ENCODE measurements at regions not wholly inside any gene's neighbourhood (a gene's known extent, or its start where the extent isn't known, plus 50 kb on each side); places are given as distances from the start of the nearest gene placed in this dataset.
"Not testable (repeated sequence)": the region's sequence is repeated elsewhere in the genome, so short reads cannot be mapped to it uniquely, and the experiment has no call there.

DNA sequence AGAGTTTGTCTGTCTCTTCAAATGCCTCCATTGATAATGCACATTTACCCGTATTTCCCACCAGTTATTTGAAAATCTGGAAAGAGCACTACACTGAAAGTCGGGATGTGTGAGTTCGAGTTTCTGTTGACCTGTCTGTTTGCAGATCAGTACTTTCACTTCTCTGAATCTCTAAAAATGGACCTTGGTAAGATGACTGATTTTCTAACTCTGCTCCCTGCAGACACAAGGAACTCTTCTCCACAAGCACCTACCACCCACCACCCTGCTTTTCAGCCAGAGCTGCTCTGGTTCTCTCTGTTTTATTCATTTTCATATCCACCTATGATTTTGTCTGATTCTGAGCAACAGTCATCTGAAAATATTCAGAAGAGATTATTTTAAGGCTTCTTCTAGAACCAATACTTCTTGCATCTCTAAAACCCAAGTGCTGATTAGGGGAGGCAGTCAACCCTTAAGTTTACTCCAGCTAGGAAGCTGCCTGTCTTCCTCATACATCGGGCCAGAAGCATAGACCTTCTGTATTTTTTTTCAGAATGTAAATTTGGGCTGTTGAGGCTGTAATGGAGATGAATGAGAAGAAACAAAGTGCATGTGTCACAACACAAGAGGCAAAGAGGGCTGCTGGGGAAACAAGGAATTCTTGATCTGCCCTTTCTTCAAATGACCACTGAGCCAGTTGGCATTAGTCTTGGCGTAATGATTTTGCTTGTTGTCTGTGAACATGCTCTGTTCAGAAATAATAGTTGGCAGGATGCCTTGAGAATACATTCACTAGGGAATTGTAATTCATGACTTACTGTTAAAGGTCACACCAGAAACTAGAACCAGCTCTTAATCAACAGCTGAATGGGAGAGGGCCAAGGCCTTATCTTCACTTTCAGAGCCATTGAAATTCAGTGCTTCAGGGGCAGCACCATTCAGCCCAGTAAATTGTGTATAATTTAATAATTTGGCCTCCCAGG is 85.4 kb upstream of the MYLIP start:
- peak; percentile 19 for DNase-seq (ENCODE audit: low read depth)
- TF ChIP-seq, protein P1, sequence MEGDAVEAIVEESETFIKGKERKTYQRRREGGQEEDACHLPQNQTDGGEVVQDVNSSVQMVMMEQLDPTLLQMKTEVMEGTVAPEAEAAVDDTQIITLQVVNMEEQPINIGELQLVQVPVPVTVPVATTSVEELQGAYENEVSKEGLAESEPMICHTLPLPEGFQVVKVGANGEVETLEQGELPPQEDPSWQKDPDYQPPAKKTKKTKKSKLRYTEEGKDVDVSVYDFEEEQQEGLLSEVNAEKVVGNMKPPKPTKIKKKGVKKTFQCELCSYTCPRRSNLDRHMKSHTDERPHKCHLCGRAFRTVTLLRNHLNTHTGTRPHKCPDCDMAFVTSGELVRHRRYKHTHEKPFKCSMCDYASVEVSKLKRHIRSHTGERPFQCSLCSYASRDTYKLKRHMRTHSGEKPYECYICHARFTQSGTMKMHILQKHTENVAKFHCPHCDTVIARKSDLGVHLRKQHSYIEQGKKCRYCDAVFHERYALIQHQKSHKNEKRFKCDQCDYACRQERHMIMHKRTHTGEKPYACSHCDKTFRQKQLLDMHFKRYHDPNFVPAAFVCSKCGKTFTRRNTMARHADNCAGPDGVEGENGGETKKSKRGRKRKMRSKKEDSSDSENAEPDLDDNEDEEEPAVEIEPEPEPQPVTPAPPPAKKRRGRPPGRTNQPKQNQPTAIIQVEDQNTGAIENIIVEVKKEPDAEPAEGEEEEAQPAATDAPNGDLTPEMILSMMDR (conservative IDR thresholded peaks at IDR 0.05; ENCODE audit: control insufficient read depth, insufficient read depth, low read depth, low read length): no peak
- H3K4me3 ChIP-seq (ENCODE audit: control insufficient read depth, low read depth, low read length): no peak overlapping the region

DNA sequence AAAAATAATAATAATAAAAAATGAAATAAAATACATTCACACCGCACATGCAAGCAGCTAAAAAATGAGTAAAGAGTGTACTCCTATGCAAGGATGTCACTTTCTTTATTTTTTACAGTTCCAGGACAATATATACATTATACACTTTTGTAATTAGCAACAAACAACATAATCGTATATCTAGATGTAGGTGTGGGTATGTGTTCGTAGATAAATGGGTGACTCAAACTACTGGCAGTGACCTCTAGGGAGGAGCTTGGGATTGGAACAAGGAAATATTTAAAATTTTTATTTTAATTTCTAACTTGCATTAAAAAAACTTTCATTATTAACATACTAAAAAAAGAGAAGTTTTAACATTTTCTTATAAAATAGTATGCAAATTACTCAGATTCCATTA is 86.1 kb upstream of the MYLIP start:
- DNase-seq (ENCODE audit: low read depth): no peak
- TF ChIP-seq, protein P1 (conservative IDR thresholded peaks at IDR 0.05; ENCODE audit: control insufficient read depth, insufficient read depth, low read depth, low read length): no peak
- H3K4me3 ChIP-seq (ENCODE audit: control insufficient read depth, low read depth, low read length): no peak overlapping the region

DNA sequence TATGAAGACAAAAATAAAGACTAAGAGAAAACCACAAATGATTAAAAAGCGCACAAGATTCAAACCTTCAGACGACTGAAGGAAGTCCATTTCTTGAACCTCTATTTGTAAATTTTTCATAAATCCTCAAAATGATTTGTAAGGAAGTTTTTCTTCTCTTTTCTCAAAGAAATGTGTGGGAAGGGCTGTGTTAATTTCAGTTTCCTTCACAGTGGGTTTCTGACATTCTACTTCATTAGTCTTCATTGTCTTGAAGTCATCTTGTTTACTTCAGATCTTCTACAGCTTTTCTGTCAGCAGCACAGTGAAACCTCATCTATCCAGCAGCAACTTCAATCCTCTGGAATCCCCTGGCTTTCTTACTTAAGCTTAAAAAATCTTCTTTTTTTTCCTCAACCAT is 87.6 kb upstream of the MYLIP start:
- DNase-seq (ENCODE audit: low read depth): no peak
- TF ChIP-seq, protein P1 (conservative IDR thresholded peaks at IDR 0.05; ENCODE audit: control insufficient read depth, insufficient read depth, low read depth, low read length): no peak
- H3K4me3 ChIP-seq (ENCODE audit: control insufficient read depth, low read depth, low read length): no peak overlapping the region

DNA sequence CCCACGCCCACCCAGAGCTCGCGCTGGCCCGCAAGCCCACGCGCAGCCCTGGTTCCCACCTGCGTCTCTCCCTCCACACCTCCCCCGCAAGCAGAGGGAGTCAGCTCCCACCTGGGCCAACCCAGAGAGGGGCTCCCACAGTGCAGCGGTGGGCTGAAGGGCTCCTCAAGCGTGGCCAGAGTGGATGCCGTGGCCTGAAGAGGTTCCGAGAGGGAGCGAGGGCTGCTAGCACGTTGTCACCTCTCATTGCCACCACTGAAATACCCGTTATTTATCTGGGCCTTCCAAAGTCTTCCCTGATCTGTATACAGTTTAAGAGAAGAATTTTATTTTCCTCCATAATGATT is 88.3 kb upstream of the MYLIP start:
- no peak overlapping the region for H3K4me3 ChIP-seq (ENCODE audit: control insufficient read depth, low read depth, low read length)
- TF ChIP-seq, protein P1 (conservative IDR thresholded peaks at IDR 0.05; ENCODE audit: control insufficient read depth, insufficient read depth, low read depth, low read length): no peak
- no peak for DNase-seq (ENCODE audit: low read depth)

DNA sequence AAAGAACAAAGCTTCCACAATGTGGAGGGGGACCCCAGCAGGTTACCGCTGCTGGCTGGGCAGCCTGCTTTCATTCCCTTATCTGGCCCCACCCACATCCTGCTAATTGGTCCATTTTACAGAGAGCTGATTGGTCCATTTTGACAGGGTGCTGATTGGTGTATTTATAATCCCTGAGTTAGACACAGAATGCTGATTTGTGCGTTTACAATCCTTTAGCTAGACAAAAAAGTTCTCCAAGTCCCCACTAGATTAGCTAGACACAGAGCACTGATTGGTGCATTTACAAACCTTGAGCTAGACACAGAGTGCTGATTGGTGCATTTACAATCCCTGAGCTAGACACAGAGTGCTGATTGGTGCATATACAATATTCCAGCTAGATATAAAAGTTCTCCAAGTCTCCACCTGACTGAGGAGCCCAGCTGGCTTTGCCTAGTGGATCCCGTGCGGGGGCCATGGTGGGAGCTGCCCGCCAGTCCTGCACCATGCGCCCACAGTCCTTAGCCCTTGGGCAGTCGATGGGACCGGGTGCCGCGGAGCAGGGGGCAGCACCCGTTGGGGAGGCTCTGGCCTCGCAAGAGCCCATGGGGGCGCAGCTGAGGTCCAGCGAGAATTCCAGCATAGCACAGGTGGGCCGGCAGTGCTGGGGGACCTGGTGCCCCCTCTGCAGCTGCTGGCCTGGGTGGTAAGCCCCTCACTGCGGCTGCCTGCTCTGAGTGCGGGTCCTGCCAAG is 88.8 kb upstream of the MYLIP start:
- not testable (repeated sequence) for H3K4me3 ChIP-seq (ENCODE audit: control insufficient read depth, low read depth, low read length); DNase-seq (ENCODE audit: low read depth)

DNA sequence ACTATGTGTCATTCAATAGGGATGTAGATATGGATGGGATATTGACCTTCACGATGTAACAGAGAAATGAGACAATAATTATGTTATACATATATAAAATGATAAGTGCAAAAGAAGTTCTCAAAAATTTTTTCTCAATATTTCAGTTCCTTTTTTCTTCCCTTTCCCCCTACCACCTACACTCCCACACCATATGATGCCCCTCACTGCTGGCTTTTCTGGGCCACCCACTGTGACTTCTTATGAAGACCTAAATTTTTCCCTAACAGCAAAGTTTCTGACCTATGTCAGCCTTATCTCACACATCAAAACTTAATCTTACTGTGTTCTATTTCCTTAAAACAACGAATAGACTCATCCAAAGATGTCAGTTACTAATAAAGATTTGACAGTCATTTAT is 89.9 kb upstream of the MYLIP start:
- no peak overlapping the region for H3K4me3 ChIP-seq (ENCODE audit: control insufficient read depth, low read depth, low read length)
- DNase-seq (ENCODE audit: low read depth): no peak
- TF ChIP-seq, protein P1 (conservative IDR thresholded peaks at IDR 0.05; ENCODE audit: control insufficient read depth, insufficient read depth, low read depth, low read length): no peak

DNA sequence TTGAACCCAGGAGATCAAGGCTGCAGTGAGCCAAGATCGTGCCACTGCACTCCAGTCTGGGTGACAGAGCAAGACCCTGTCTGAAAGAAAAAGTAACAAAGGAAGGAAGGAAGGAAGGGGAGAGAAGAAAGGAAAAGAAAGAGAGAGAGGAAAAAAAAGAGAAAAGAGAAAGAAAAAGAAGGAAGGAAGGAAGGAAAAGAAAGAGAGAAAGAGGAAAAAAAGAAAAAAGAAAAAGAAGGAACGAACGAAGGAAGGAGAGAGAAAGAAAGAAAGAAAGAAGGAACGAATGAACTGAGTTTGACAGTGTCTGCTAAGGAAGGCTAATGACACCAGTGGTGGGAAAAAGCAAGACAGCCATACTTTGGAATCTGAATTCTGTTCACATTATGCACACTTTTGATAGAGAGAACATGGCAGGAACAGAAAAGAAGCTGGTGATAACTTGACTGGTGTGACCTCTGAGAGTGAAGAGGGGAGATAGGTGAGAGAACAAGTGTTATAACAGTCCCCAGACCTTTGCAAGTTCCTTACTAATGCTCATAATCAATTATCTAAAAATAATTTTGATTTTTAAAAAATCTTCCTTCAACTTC is 93.3 kb upstream of the MYLIP start:
- no peak for DNase-seq (ENCODE audit: low read depth)
- TF ChIP-seq, protein P1 (conservative IDR thresholded peaks at IDR 0.05; ENCODE audit: control insufficient read depth, insufficient read depth, low read depth, low read length): no peak
- no peak overlapping the region for H3K4me3 ChIP-seq (ENCODE audit: control insufficient read depth, low read depth, low read length)
